ENCODE measurements at regions not wholly inside any gene's neighbourhood (a gene's known extent, or its start where the extent isn't known, plus 50 kb on each side); places are given as distances from the start of the nearest gene placed in this dataset.

DNA sequence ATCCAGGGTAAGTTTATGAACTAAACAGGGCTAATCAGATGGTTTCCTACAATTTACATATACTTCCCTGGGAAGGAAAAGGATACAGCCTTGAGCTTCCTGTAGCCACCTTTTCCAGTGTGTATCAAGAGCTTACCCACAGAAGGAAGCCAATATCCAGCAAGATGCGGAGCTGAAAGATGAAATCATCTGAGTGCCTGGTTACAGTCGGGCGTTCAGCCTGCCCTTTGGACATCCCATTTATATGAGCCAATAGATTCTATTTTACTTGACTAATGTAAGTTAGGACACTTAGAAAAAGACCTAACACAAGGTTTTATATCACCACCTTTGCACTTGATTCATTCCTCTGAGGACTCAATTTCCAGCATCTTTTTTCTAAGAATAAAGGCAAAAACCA lies 108.2 kb downstream of the UCHL5 start:
- DNase-seq = no peak

DNA sequence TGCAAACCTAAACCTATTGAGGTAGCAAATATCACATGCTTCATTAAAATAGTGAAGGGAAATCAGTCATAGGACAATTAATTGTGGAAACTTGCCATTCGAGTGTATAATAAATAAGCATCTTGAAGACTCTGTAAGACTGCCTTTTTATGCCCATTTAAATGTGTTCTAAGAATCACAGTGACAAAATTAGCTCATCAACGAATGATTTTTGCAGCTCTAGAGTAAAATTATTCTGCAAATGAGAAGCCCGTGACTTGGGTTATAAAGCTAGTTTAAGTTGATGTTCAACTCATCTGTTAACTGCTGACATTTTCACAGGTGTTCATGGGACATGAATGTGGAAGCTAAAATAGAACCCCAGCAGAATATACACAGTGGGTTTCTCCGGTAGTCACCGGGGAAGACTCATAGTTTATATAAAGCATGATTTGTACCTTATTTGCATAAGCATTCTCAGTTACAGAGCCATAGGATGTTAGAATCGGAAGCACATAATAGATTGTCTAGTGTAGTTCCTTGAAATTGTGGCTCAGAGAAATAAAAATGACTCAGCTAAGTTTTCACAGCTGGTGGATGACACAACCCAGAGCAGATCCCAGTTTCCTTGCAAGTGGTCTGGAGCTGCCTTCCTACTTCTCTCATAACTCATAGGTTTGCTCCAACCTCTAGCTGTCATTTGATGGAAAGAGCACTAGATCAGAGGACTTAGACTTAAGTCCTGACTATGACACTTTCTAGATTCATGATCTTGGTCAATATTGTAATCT lies 107.3 kb downstream of the UCHL5 start:
- no peak for DNase-seq

DNA sequence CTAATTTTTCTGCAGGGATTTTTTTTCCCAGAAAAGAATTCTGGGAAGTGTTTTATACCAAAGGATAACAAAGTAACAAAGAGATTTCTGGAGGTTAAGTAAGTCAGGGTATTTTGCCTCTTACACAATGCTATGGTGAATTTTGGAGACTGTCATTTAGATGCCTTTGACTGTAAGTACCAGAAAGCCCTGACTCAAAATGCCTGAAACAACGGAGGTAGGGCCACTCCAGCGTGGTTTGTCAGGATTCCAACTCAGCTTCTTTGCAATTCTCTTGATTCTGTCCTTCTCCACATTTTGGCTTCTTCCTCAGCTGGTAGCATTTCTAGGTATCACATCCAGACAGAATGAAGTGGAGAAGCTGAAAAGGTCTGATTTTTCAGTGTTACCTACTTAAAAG lies 106.5 kb downstream of the UCHL5 start:
- DNase-seq = no peak

DNA sequence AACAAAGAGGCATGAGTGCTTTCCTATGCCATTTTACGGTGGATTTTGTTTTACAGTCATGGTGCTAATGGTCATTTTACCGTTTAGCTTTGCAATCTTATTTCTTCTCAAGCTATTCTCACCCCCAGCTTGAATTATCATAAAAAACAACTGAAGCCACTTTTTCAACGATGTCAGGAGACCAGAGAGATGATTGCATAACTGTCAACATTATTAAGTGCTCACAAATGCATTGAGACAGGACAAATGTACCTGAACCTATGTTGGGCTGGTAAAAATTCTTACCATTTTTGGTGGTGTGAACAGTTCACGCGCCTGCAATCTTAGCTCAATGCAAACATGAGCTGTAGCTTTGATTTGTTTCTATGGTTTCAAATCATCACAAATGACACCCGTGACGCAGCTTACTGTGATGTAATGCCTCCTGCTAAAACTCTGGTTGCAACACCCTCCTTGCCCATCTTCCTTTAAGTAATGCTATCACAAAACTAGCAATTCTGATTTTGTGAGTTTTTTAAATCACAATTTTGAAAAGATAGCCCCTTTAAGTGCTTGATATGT lies 104.4 kb downstream of the UCHL5 start:
- no peak for DNase-seq

DNA sequence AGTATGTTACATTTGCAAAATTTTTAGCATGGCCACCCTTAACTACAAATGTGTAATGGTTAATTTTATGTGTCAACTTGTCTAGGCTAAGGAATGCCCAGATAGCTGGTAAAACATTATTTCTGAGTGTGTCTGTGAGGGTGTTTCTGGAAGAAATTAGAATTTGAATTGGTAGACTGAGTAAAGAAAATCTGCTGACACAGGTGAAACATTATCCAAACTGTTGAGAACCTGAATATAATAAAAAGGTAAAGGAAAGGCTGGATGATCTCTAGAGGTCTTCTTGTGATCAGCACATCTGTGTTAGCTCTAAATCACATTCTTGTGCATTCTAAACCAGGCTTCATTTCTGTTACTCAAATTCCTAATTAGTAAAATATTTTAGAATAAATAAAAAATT lies 100.8 kb downstream of the UCHL5 start:
- DNase-seq = no peak

DNA sequence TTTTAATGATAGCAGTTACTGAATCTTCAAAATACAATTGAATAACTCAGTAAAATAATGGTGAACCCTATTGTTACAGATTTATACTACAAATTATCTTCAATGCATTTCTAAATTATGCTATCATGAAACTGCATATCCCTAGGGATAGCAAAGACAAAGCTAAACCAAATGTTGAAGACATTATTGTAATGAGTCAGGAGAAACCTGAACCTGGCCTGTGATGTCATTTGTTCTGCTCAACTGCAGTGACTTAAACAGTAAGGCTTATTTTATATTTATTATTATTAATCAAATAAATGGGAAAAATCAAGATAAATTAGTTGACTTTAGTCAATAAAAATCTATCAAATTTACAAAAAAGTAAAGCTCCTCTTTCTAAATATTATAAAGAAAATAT lies 100.3 kb downstream of the UCHL5 start:
- DNase-seq = no peak

DNA sequence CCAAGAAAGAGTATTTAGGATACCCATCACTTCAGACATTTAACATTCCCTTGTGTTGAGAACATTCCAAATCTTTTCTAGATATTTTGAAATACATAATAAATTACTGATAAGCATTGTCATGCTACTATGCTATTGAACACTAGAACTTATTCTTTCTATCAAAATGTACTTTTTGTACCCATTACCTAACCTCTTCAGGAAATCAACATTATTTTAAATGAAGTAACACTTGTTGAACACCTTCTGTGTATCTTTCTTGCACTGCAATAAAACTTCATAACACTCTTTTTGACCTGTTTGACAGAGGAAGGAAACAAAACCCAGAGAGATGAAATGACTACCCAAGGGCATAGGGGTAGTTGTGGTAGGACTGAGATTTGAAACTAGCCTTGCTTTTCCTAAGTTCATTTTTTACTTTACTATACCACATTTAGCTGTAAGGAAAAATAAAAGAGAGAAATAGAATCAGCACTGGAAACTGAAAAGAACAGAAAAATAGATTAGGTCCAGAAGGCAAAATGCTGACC lies 99.4 kb downstream of the UCHL5 start:
- no peak for DNase-seq

Measured in NK-92 treated with Interleukin-12 subunit alpha and Interleukin-12 subunit beta, amount 100 ng/mL, for 24 hours (cell line).